ENCODE measurements at regions not wholly inside any gene's neighbourhood (a gene's known extent, or its start where the extent isn't known, plus 50 kb on each side); places are given as distances from the start of the nearest gene placed in this dataset.
"Not testable (repeated sequence)": the region's sequence is repeated elsewhere in the genome, so short reads cannot be mapped to it uniquely, and the experiment has no call there.

- H3K9ac ChIP-seq (ENCODE audit: low read depth, low read length) = no peak overlapping the region
- H3K27ac ChIP-seq (ENCODE audit: low read depth, low read length) = no peak overlapping the region
- no peak overlapping the region for H3K4me3 ChIP-seq (ENCODE audit: low read depth, low read length)
- H3K27me3 ChIP-seq (ENCODE audit: control insufficient read depth, insufficient read depth, low read length) = no peaks in the 10 kb centered on the region
- no peaks in the 10 kb centered on the region for H3K36me3 ChIP-seq (ENCODE audit: control insufficient read depth, insufficient read depth, low read length)
- peaks cover 11% of the 10 kb centered on the region for H3K9me3 ChIP-seq (ENCODE audit: control insufficient read depth, insufficient read depth, low read length)
- H3K4me1 ChIP-seq (ENCODE audit: control insufficient read depth, insufficient read depth, low read length) = no peaks in the 10 kb centered on the region
Observed at GRCh38 chr7:42642699-42643098, 269.2 kb downstream of the C7orf25 start.

GRCh38 chr7:42639930-42640329 is 271.9 kb downstream of the C7orf25 start:
- no peaks in the 10 kb centered on the region for H3K4me1 ChIP-seq (ENCODE audit: control insufficient read depth, insufficient read depth, low read length)
- peaks cover 11% of the 10 kb centered on the region for H3K9me3 ChIP-seq (ENCODE audit: control insufficient read depth, insufficient read depth, low read length)
- no peak overlapping the region for H3K9ac ChIP-seq (ENCODE audit: low read depth, low read length)
- no peak overlapping the region for H3K27ac ChIP-seq (ENCODE audit: low read depth, low read length)
- no peak overlapping the region for H3K4me3 ChIP-seq (ENCODE audit: low read depth, low read length)
- no peaks in the 10 kb centered on the region for H3K27me3 ChIP-seq (ENCODE audit: control insufficient read depth, insufficient read depth, low read length)
- H3K36me3 ChIP-seq (ENCODE audit: control insufficient read depth, insufficient read depth, low read length) = no peaks in the 10 kb centered on the region

GRCh38 chr7:42636380-42636779 is 275.5 kb downstream of the C7orf25 start:
- not testable (repeated sequence) for H3K9me3 ChIP-seq (ENCODE audit: control insufficient read depth, insufficient read depth, low read length); H3K36me3 ChIP-seq (ENCODE audit: control insufficient read depth, insufficient read depth, low read length); H3K27me3 ChIP-seq (ENCODE audit: control insufficient read depth, insufficient read depth, low read length); H3K4me1 ChIP-seq (ENCODE audit: control insufficient read depth, insufficient read depth, low read length); H3K27ac ChIP-seq (ENCODE audit: low read depth, low read length); H3K9ac ChIP-seq (ENCODE audit: low read depth, low read length); H3K4me3 ChIP-seq (ENCODE audit: low read depth, low read length)

GRCh38 chr7:42628054-42628453 is 283.8 kb downstream of the C7orf25 start:
- no peaks in the 10 kb centered on the region for H3K36me3 ChIP-seq (ENCODE audit: control insufficient read depth, insufficient read depth, low read length)
- H3K9me3 ChIP-seq (ENCODE audit: control insufficient read depth, insufficient read depth, low read length) = no peaks in the 10 kb centered on the region
- H3K4me3 ChIP-seq (ENCODE audit: low read depth, low read length) = no peak overlapping the region
- H3K27ac ChIP-seq (ENCODE audit: low read depth, low read length) = no peak overlapping the region
- no peaks in the 10 kb centered on the region for H3K4me1 ChIP-seq (ENCODE audit: control insufficient read depth, insufficient read depth, low read length)
- no peaks in the 10 kb centered on the region for H3K27me3 ChIP-seq (ENCODE audit: control insufficient read depth, insufficient read depth, low read length)
- H3K9ac ChIP-seq (ENCODE audit: low read depth, low read length) = no peak overlapping the region

DNA sequence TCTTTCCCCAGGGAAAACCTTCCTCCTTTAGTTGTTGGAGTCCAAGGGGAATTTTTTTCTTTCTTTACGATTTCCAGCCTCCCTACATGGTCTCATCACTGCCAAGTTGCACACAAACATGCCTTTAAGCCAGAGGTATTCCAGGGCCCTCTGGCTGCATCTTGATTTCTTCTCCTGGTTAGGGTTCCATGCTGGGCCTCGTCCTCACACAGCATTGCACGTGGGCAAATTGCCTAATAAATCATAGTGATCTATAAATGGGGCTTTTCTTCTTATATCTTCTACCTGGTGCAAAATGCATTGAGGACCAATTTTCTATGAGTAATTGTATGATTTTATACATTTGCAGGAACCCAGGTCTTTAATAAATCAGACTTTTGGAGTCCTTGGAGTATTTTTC is 284.2 kb downstream of the C7orf25 start:
- Histone ChIP-seq H3K4me1 (ENCODE audit: control insufficient read depth, insufficient read depth, low read length) (no peaks in the 10 kb centered on the region), H3K9me3 (ENCODE audit: control insufficient read depth, insufficient read depth, low read length) (no peaks in the 10 kb centered on the region), H3K4me3 (ENCODE audit: low read depth, low read length) (no peak overlapping the region), H3K27me3 (ENCODE audit: control insufficient read depth, insufficient read depth, low read length) (no peaks in the 10 kb centered on the region), H3K27ac (ENCODE audit: low read depth, low read length) (no peak overlapping the region), H3K9ac (ENCODE audit: low read depth, low read length) (no peak overlapping the region), H3K36me3 (ENCODE audit: control insufficient read depth, insufficient read depth, low read length) (no peaks in the 10 kb centered on the region)

DNA sequence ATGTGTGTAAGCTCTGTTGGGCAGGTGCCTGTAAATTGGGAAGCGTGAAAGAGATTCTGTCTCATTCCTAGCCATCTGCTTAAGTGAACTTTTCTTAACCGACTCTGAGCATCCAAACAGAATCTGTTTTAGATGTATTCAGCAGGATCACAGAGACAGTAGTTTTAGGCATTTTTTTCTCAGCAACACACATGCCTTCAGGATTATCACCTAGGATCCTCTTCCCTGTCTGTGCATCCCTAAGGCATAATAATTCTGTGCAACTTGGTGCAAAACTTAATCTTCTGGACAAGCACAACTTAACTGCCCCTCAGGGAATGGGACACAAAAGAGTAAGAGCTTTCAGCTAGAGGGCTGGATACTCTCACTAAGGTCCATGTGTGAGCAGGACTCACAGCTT is 284.8 kb downstream of the C7orf25 start:
- no peaks in the 10 kb centered on the region for H3K36me3 ChIP-seq (ENCODE audit: control insufficient read depth, insufficient read depth, low read length)
- H3K27me3 ChIP-seq (ENCODE audit: control insufficient read depth, insufficient read depth, low read length) = no peaks in the 10 kb centered on the region
- H3K4me3 ChIP-seq (ENCODE audit: low read depth, low read length) = no peak overlapping the region
- H3K27ac ChIP-seq (ENCODE audit: low read depth, low read length) = no peak overlapping the region
- H3K4me1 ChIP-seq (ENCODE audit: control insufficient read depth, insufficient read depth, low read length) = no peaks in the 10 kb centered on the region
- H3K9me3 ChIP-seq (ENCODE audit: control insufficient read depth, insufficient read depth, low read length) = no peaks in the 10 kb centered on the region
- H3K9ac ChIP-seq (ENCODE audit: low read depth, low read length) = no peak overlapping the region

DNA sequence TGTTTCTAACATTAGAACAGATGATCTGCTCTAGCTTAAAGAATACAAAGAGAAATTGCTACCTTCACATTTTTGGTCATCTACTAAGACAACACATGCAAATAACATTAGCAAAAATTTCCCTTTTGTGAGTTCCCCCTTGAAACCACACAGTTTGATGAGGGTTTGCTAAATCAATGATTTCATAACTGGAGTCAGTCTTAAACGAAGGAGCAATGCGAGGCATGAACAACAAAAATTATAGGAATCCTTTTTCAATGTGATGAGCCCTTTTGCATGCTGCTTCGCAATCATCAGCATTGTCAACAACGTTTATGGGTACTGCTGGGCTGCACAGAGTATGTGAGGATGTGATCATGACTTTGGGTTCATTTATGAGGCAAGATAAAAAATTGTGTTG is 286.4 kb downstream of the C7orf25 start:
- Histone ChIP-seq H3K9me3 (ENCODE audit: control insufficient read depth, insufficient read depth, low read length) (no peaks in the 10 kb centered on the region), H3K4me3 (ENCODE audit: low read depth, low read length) (no peak overlapping the region), H3K4me1 (ENCODE audit: control insufficient read depth, insufficient read depth, low read length) (no peaks in the 10 kb centered on the region), H3K9ac (ENCODE audit: low read depth, low read length) (no peak overlapping the region), H3K36me3 (ENCODE audit: control insufficient read depth, insufficient read depth, low read length) (no peaks in the 10 kb centered on the region), H3K27me3 (ENCODE audit: control insufficient read depth, insufficient read depth, low read length) (no peaks in the 10 kb centered on the region), H3K27ac (ENCODE audit: low read depth, low read length) (no peak overlapping the region)

- H3K4me1 ChIP-seq (ENCODE audit: control insufficient read depth, insufficient read depth, low read length) = no peaks in the 10 kb centered on the region
- no peaks in the 10 kb centered on the region for H3K36me3 ChIP-seq (ENCODE audit: control insufficient read depth, insufficient read depth, low read length)
- H3K4me3 ChIP-seq (ENCODE audit: low read depth, low read length) = no peak overlapping the region
- H3K27me3 ChIP-seq (ENCODE audit: control insufficient read depth, insufficient read depth, low read length) = no peaks in the 10 kb centered on the region
- no peak overlapping the region for H3K27ac ChIP-seq (ENCODE audit: low read depth, low read length)
- H3K9me3 ChIP-seq (ENCODE audit: control insufficient read depth, insufficient read depth, low read length) = no peaks in the 10 kb centered on the region
- no peak overlapping the region for H3K9ac ChIP-seq (ENCODE audit: low read depth, low read length)
Observed at GRCh38 chr7:42624471-42624870, 287.4 kb downstream of the C7orf25 start.

DNA sequence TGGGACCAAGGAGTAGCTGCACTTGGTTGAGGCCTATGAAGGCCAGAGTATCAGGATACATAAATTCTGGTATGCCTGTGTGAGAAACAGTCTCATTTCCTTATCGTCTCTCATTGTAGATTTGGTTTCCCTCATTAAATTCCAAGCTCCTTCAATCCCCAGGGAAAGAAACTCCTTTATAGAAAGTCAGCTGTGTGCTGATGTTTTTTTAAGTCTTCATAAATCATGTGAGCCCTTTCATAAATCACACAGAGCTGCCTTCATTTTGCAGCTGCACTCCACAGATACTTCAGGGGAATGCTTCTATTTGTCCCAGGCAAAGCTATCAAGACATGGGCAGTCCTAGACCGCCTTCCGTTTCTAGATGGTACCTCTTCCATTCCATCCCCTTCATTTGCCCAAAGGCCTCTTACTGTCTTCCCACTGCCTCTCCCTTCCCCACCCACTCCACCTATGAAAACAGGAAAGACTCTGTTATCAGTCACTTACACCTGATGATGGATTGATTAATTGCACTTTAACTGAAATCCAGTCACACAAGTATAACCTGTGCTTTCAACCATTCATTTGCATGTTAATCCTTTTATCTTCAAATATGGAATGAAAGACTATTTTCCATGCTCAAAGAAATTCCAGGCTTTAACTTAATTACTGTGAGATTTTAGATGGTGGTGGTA is 290.2 kb downstream of the C7orf25 start:
- H3K27ac ChIP-seq (ENCODE audit: low read depth, low read length) = no peak overlapping the region
- H3K9ac ChIP-seq (ENCODE audit: low read depth, low read length) = no peak overlapping the region
- peaks cover 7% of the 10 kb centered on the region; the same call in 1 of the 2 replicates for H3K4me1 ChIP-seq (ENCODE audit: control insufficient read depth, insufficient read depth, low read length)
- H3K27me3 ChIP-seq (ENCODE audit: control insufficient read depth, insufficient read depth, low read length) = no peaks in the 10 kb centered on the region
- H3K36me3 ChIP-seq (ENCODE audit: control insufficient read depth, insufficient read depth, low read length) = no peaks in the 10 kb centered on the region
- H3K9me3 ChIP-seq (ENCODE audit: control insufficient read depth, insufficient read depth, low read length) = no peaks in the 10 kb centered on the region
- no peak overlapping the region for H3K4me3 ChIP-seq (ENCODE audit: low read depth, low read length)

GRCh38 chr7:42618651-42619360 is 293.1 kb downstream of the C7orf25 start:
- peaks cover 7% of the 10 kb centered on the region; the same call in 1 of the 2 replicates for H3K4me1 ChIP-seq (ENCODE audit: control insufficient read depth, insufficient read depth, low read length)
- no peaks in the 10 kb centered on the region for H3K9me3 ChIP-seq (ENCODE audit: control insufficient read depth, insufficient read depth, low read length)
- H3K27ac ChIP-seq (ENCODE audit: low read depth, low read length) = no peak overlapping the region
- H3K4me3 ChIP-seq (ENCODE audit: low read depth, low read length) = no peak overlapping the region
- no peaks in the 10 kb centered on the region for H3K36me3 ChIP-seq (ENCODE audit: control insufficient read depth, insufficient read depth, low read length)
- no peaks in the 10 kb centered on the region for H3K27me3 ChIP-seq (ENCODE audit: control insufficient read depth, insufficient read depth, low read length)
- no peak overlapping the region for H3K9ac ChIP-seq (ENCODE audit: low read depth, low read length)

DNA sequence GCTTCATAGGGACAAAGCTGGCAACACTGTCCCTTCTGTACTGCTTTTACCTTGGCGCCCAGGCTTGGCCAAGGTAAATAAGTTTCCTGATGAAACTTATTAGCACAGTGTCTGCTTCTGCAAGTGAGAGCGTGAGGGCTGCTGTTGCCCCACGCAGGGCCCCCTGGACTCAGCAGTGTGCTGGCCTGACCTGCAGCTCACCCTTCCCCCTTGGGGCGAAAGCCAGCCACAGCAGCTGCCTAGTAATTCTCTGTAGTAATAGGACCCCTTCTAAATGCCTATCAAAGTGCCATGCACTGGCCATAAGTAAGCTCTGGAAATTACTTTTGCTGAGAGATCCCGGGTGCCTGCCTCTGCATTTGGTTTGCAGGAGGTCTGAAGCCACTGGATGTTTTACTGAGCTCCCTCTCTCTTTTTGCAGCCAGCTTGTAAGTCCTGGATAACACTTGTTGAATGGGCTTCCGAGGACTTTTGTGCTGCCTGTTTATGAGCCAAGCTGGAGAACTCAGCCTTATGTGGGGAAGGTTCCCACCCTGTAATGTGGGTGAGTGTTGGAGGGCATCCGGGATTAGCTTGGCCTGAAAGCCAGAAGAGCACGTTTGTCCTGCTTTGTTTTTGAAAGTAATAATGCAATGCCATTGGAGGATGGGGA is 293.9 kb downstream of the C7orf25 start:
- no peaks in the 10 kb centered on the region for H3K9me3 ChIP-seq (ENCODE audit: control insufficient read depth, insufficient read depth, low read length)
- H3K27ac ChIP-seq (ENCODE audit: low read depth, low read length) = no peak overlapping the region
- H3K27me3 ChIP-seq (ENCODE audit: control insufficient read depth, insufficient read depth, low read length) = no peaks in the 10 kb centered on the region
- no peak overlapping the region for H3K4me3 ChIP-seq (ENCODE audit: low read depth, low read length)
- peaks cover 7% of the 10 kb centered on the region; the same call in 1 of the 2 replicates for H3K4me1 ChIP-seq (ENCODE audit: control insufficient read depth, insufficient read depth, low read length)
- H3K9ac ChIP-seq (ENCODE audit: low read depth, low read length) = no peak overlapping the region
- no peaks in the 10 kb centered on the region for H3K36me3 ChIP-seq (ENCODE audit: control insufficient read depth, insufficient read depth, low read length)
